Kidney epithelial cell (primary cell): ENCODE measurements at regions not wholly inside any gene's neighbourhood (a gene's known extent, or its start where the extent isn't known, plus 50 kb on each side); places are given as distances from the start of the nearest gene placed in this dataset.
A peak's percentile ranks its signal among the peaks of the same experiment; 100 is the strongest.

Source experiments
- DNase-seq: peaks from one replicate; pipeline ENCODE4 v3.0.0-alpha.2; 2010; ENCODE audit warnings: low read depth
- H3K27me3 ChIP-seq: 2 replicates; pipeline ENCODE4 v1.6.0; 2011; ENCODE audit warnings: low read length; ENCODE audit not compliant: control insufficient read depth, insufficient read depth
- H3K36me3 ChIP-seq: 2 replicates; pipeline ENCODE4 v1.5.1; 2011; ENCODE audit warnings: low read length; ENCODE audit not compliant: control insufficient read depth, insufficient read depth
- H3K4me3 ChIP-seq: 2 replicates; pipeline ENCODE4 v1.5.1; 2011; ENCODE audit warnings: low read depth, mild to moderate bottlenecking, control low read depth, low read length
- CTCF ChIP-seq: IDR thresholded peaks from 2 replicates; pipeline ENCODE4 v1.5.1; 2011; ENCODE audit warnings: mild to moderate bottlenecking, moderate library complexity, low read length, control low read depth, inconsistent platforms; ENCODE audit not compliant: insufficient read depth, poor library complexity, severe bottlenecking

- no peak for TF ChIP-seq CTCF
- DNase-seq: no peak
- no peak overlapping the region for H3K4me3 ChIP-seq
- no peaks in the 10 kb centered on the region for H3K27me3 ChIP-seq
- H3K36me3 ChIP-seq: no peaks in the 10 kb centered on the region
These were observed 852.3 kb downstream of the BRD1 start for GRCh38 chr22:48975316-48975741.

GRCh38 chr22:48974443-48975315 is 853.0 kb downstream of the BRD1 start:
- H3K27me3 ChIP-seq: no peaks in the 10 kb centered on the region
- no peak overlapping the region for H3K4me3 ChIP-seq
- TF ChIP-seq CTCF: no peak
- no peak for DNase-seq
- H3K36me3 ChIP-seq: no peaks in the 10 kb centered on the region

DNA sequence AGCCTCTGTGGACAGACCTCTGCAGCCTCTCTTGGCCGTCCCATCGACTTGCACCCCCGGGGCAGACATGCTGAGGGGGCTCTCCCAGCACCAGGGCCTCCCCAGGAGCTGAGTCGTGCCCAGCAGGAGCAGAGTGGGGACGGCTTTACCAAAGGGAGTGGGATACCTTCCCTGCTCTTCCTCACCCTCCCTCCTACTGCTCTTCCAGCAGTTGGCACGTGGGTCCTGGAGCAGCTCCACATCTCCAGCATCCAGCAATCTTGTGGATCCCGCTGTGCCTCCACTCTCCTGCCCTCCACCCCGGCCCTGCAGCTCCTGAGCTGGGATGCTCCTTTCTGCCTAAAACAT is 854.0 kb downstream of the BRD1 start:
- TF ChIP-seq CTCF: no peak
- no peak for DNase-seq
- no peaks in the 10 kb centered on the region for H3K36me3 ChIP-seq
- no peak overlapping the region for H3K4me3 ChIP-seq
- H3K27me3 ChIP-seq: no peaks in the 10 kb centered on the region

- Histone ChIP-seq H3K27me3 (no peaks in the 10 kb centered on the region), H3K36me3 (no peaks in the 10 kb centered on the region), H3K4me3 (no peak overlapping the region)
- no peak for TF ChIP-seq CTCF
- DNase-seq: no peak
These were observed 854.5 kb downstream of the BRD1 start for GRCh38 chr22:48972979-48973693.

- no peaks in the 10 kb centered on the region for H3K36me3 ChIP-seq
- TF ChIP-seq CTCF: peak; percentile 27
- no peak overlapping the region for H3K4me3 ChIP-seq
- DNase-seq: no peak
- no peaks in the 10 kb centered on the region for H3K27me3 ChIP-seq
These were observed 859.3 kb downstream of the BRD1 start for GRCh38 chr22:48968201-48968959.
